GM23338 (cell line): ENCODE measurements at regions not wholly inside any gene's neighbourhood (a gene's known extent, or its start where the extent isn't known, plus 50 kb on each side); places are given as distances from the start of the nearest gene placed in this dataset.

Source experiments
- CREB1 ChIP-seq: fragments of 250-450 bp; sonication (Bioruptor Pico); IDR thresholded peaks from 2 replicates; pipeline ENCODE4 v1.5.0; 2020; ENCODE audit warnings: low read depth, mild to moderate bottlenecking, moderate library complexity
- EZH2 ChIP-seq: fragments of 200-600 bp; sonication (generic); IDR thresholded peaks from one replicate; pipeline ENCODE4 v1.8.0; 2017; ENCODE audit warnings: antibody characterized with exemption, mild to moderate bottlenecking, low read depth; ENCODE audit not compliant: unreplicated experiment
- EZH2phosphoT487 ChIP-seq: fragments of 200-600 bp; sonication (generic); IDR thresholded peaks from one replicate; pipeline ENCODE4 v1.8.1; 2018; ENCODE audit warnings: antibody characterized with exemption; ENCODE audit not compliant: unreplicated experiment
- JUNB ChIP-seq: IDR thresholded peaks from one replicate; pipeline ENCODE4 v1.6.1; 2016; ENCODE audit warnings: antibody characterized with exemption; ENCODE audit not compliant: unreplicated experiment
- NANOG ChIP-seq: IDR thresholded peaks from 2 replicates; pipeline ENCODE4 v1.6.1; 2016; ENCODE audit warnings: antibody characterized with exemption, borderline replicate concordance
- POLR2AphosphoS5 ChIP-seq: IDR thresholded peaks from 2 replicates; pipeline ENCODE4 v1.6.1; 2016; ENCODE audit warnings: antibody characterized with exemption, low read depth
- REST ChIP-seq: IDR thresholded peaks from one replicate; pipeline ENCODE4 v1.6.1; 2018; ENCODE audit warnings: antibody characterized with exemption; ENCODE audit not compliant: unreplicated experiment
- STAT1 ChIP-seq: IDR thresholded peaks from one replicate; pipeline ENCODE4 v1.6.1; 2016; ENCODE audit warnings: antibody characterized with exemption; ENCODE audit not compliant: unreplicated experiment
- ZNF114 ChIP-seq: fragments of 250-450 bp; sonication (Bioruptor Pico); IDR thresholded peaks from 2 replicates; pipeline ENCODE4 v1.5.0; 2020; ENCODE audit warnings: mild to moderate bottlenecking, moderate library complexity
- ZNF331 ChIP-seq: fragments of 250-450 bp; sonication (Bioruptor Pico); IDR thresholded peaks from 2 replicates; pipeline ENCODE4 v1.5.0; 2020; ENCODE audit warnings: low read depth, mild to moderate bottlenecking, moderate library complexity
- TF ChIP-seq, protein P1 (sequence below), 2 experiments: fragments of 200-600 bp in 1 of 2; sonication (generic) in 1 of 2; conservative IDR thresholded peaks; 2 replicates each; pipeline versions ENCODE4 v1.5.1 to v1.6.1; 2016 to 2017; ENCODE audit warnings: antibody characterized with exemption in 2 of 2, low read depth in 2 of 2, mild to moderate bottlenecking in 2 of 2, moderate library complexity in 1 of 2
- TF ChIP-seq, protein P2 (sequence below): IDR thresholded peaks from 2 replicates; pipeline ENCODE4 v1.6.1; 2016; ENCODE audit warnings: antibody characterized with exemption

- TF ChIP-seq REST (no peak), EZH2 (no peak), POLR2AphosphoS5 (no peak), EZH2phosphoT487 (no peak), ZNF331 (CRISPR knock-in tag) (no peak), CREB1 (CRISPR knock-in tag) (no peak), STAT1 (no peak), JUNB (no peak), NANOG (no peak), ZNF114 (CRISPR knock-in tag) (no peak)
- TF ChIP-seq, protein P1, sequence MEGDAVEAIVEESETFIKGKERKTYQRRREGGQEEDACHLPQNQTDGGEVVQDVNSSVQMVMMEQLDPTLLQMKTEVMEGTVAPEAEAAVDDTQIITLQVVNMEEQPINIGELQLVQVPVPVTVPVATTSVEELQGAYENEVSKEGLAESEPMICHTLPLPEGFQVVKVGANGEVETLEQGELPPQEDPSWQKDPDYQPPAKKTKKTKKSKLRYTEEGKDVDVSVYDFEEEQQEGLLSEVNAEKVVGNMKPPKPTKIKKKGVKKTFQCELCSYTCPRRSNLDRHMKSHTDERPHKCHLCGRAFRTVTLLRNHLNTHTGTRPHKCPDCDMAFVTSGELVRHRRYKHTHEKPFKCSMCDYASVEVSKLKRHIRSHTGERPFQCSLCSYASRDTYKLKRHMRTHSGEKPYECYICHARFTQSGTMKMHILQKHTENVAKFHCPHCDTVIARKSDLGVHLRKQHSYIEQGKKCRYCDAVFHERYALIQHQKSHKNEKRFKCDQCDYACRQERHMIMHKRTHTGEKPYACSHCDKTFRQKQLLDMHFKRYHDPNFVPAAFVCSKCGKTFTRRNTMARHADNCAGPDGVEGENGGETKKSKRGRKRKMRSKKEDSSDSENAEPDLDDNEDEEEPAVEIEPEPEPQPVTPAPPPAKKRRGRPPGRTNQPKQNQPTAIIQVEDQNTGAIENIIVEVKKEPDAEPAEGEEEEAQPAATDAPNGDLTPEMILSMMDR (conservative IDR thresholded peaks at IDR 0.05; ENCODE audit: low read depth in 2 of 2): no peak
- TF ChIP-seq, protein P2, sequence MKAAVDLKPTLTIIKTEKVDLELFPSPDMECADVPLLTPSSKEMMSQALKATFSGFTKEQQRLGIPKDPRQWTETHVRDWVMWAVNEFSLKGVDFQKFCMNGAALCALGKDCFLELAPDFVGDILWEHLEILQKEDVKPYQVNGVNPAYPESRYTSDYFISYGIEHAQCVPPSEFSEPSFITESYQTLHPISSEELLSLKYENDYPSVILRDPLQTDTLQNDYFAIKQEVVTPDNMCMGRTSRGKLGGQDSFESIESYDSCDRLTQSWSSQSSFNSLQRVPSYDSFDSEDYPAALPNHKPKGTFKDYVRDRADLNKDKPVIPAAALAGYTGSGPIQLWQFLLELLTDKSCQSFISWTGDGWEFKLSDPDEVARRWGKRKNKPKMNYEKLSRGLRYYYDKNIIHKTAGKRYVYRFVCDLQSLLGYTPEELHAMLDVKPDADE: no peak
These were observed 480.5 kb upstream of the RAG2 start for GRCh38 chr11:37078521-37078920.
